Transverse colon (tissue), 4 donors: ENCODE measurements at regions not wholly inside any gene's neighbourhood (a gene's known extent, or its start where the extent isn't known, plus 50 kb on each side); places are given as distances from the start of the nearest gene placed in this dataset.

ENCODE experiments used
- EP300 ChIP-seq: sonication (generic); formaldehyde crosslinking; IDR thresholded peaks from one replicate; pipeline ENCODE4 v1.6.1; 2017; ENCODE audit warnings: antibody characterized with exemption, low read depth
- POLR2A ChIP-seq: fragments of 450-650 bp; IDR thresholded peaks from one replicate; pipeline ENCODE4 v1.6.1; 2016; ENCODE audit warnings: antibody characterized with exemption, mild to moderate bottlenecking, moderate library complexity
- POLR2AphosphoS5 ChIP-seq, 3 donors: sonication (generic); formaldehyde crosslinking; IDR thresholded peaks; one replicate each; pipeline ENCODE4 v1.6.1; 2016; ENCODE audit warnings: antibody characterized with exemption in 3 of 3
- TF ChIP-seq, protein P1 (sequence below), 5 experiments: fragments of 200-600 bp in 3 of 5; fragments of 450-650 bp in 2 of 5; sonication (generic) in 3 of 5; IDR thresholded peaks; 1 replicate in 2 of 5; 2 replicates in 3 of 5; pipeline ENCODE4 v1.5.1; 2016 to 2017; ENCODE audit warnings: antibody characterized with exemption in 5 of 5, inconsistent platforms in 3 of 5, mild to moderate bottlenecking in 2 of 5, moderate library complexity in 1 of 5

DNA sequence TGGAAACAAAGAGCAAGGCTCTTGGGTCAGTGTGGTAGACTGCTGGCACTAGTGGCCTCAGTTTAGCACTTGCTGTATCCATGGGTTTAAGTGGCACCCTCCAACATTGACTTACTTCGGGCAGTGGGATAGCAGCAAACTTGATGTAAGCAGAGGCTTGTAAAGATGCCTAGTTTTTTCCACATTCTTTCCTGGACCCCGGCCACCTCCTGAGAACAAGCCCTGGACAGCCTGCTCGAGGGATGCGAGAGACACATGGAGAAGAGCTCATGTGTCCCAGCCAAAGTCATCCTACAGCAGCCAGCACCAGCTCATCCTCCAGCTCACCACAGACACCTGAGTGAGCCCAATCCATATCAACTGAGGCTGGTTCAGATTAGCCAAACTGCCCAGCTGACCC lies 142.7 kb upstream of the PCBD1 start:
- TF ChIP-seq, protein P1, sequence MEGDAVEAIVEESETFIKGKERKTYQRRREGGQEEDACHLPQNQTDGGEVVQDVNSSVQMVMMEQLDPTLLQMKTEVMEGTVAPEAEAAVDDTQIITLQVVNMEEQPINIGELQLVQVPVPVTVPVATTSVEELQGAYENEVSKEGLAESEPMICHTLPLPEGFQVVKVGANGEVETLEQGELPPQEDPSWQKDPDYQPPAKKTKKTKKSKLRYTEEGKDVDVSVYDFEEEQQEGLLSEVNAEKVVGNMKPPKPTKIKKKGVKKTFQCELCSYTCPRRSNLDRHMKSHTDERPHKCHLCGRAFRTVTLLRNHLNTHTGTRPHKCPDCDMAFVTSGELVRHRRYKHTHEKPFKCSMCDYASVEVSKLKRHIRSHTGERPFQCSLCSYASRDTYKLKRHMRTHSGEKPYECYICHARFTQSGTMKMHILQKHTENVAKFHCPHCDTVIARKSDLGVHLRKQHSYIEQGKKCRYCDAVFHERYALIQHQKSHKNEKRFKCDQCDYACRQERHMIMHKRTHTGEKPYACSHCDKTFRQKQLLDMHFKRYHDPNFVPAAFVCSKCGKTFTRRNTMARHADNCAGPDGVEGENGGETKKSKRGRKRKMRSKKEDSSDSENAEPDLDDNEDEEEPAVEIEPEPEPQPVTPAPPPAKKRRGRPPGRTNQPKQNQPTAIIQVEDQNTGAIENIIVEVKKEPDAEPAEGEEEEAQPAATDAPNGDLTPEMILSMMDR (IDR thresholded peaks at IDR 0.05): no peak
- no peak for TF ChIP-seq POLR2A
- TF ChIP-seq POLR2AphosphoS5 (IDR thresholded peaks at IDR 0.05): no peak
- no peak for TF ChIP-seq EP300
